Neural progenitor cell (in vitro differentiated cells): ENCODE measurements at regions not wholly inside any gene's neighbourhood (a gene's known extent, or its start where the extent isn't known, plus 50 kb on each side); places are given as distances from the start of the nearest gene placed in this dataset.

Experiments
- CTCF ChIP-seq: fragments of 200-600 bp; sonication (generic); IDR thresholded peaks from 2 replicates; pipeline ENCODE4 v1.5.1; 2017; ENCODE audit warnings: antibody characterized with exemption, mild to moderate bottlenecking
- EZH2 ChIP-seq: fragments of 200-600 bp; sonication (generic); IDR thresholded peaks from 2 replicates; pipeline ENCODE4 v1.6.1; 2017; ENCODE audit warnings: antibody characterized with exemption, mild to moderate bottlenecking, moderate library complexity
- EZH2phosphoT487 ChIP-seq: fragments of 200-600 bp; sonication (generic); IDR thresholded peaks from 2 replicates; pipeline ENCODE4 v1.6.1; 2017; ENCODE audit warnings: antibody characterized with exemption

GRCh38 chr13:34421347-34421719 is 520.7 kb upstream of the NBEA start:
- TF ChIP-seq CTCF (peak; percentile 35), EZH2 (no peak), EZH2phosphoT487 (no peak)
